A673 (cell line): ENCODE measurements at regions not wholly inside any gene's neighbourhood (a gene's known extent, or its start where the extent isn't known, plus 50 kb on each side); places are given as distances from the start of the nearest gene placed in this dataset.
A peak's percentile ranks its signal among the peaks of the same experiment; 100 is the strongest.

ENCODE experiments used
- CTCF ChIP-seq: fragments of 300-800, 200-600 bp; sonication (generic); conservative IDR thresholded peaks from 2 replicates; pipeline ENCODE4 v1.5.1; 2017; ENCODE audit warnings: low read depth, mild to moderate bottlenecking, antibody characterized with exemption, low read length, moderate library complexity, mixed read lengths
- EZH2 ChIP-seq: fragments of 200-600 bp; sonication (generic); IDR thresholded peaks from 2 replicates; pipeline ENCODE4 v1.6.1; 2017; ENCODE audit warnings: borderline replicate concordance, low read depth, mild to moderate bottlenecking, mixed read lengths, antibody characterized with exemption, low read length; ENCODE audit not compliant: poor library complexity, severe bottlenecking

- TF ChIP-seq CTCF (peak; percentile 45), EZH2 (no peak)
Observed at GRCh38 chr6:88238065-88238464, 71.9 kb upstream of the CNR1 start.
